DOHH2 (cell line): ENCODE measurements at regions not wholly inside any gene's neighbourhood (a gene's known extent, or its start where the extent isn't known, plus 50 kb on each side); places are given as distances from the start of the nearest gene placed in this dataset.

ENCODE experiments used
- H3F3A ChIP-seq: fragments of 200-600 bp; sonication (generic), shearing (Covaris generic); 2 replicates; pipeline ENCODE4 v1.6.0; 2016; ENCODE audit warnings: antibody characterized with exemption, mild to moderate bottlenecking; ENCODE audit not compliant: control insufficient read depth, insufficient read depth
- H3K27ac ChIP-seq: fragments of 200-600 bp; sonication (generic); 2 replicates; pipeline ENCODE4 v1.5.1; 2014; ENCODE audit warnings: low read depth, mild to moderate bottlenecking, low read length, moderate library complexity
- H3K27me3 ChIP-seq: fragments of 200-600 bp; sonication (generic); 2 replicates; pipeline ENCODE4 v1.6.1; 2014; ENCODE audit warnings: mild to moderate bottlenecking, low read length, mixed read lengths; ENCODE audit not compliant: control insufficient read depth
- H3K36me3 ChIP-seq: fragments of 200-600 bp; sonication (generic); 2 replicates; pipeline ENCODE4 v1.6.1; 2014; ENCODE audit warnings: mild to moderate bottlenecking, low read length, moderate library complexity, mixed read lengths; ENCODE audit not compliant: control insufficient read depth
- H3K4me1 ChIP-seq: fragments of 200-600 bp; sonication (generic); 2 replicates; pipeline ENCODE4 v1.6.1; 2014; ENCODE audit warnings: mild to moderate bottlenecking, low read length, mixed read lengths; ENCODE audit not compliant: control insufficient read depth
- H3K4me2 ChIP-seq: fragments of 200-600 bp; sonication (generic); 2 replicates; pipeline ENCODE4 v1.6.0; 2014; ENCODE audit warnings: mild to moderate bottlenecking, low read length, moderate library complexity
- H3K4me3 ChIP-seq: fragments of 200-600 bp; sonication (generic); 2 replicates; pipeline ENCODE4 v1.5.1; 2014; ENCODE audit warnings: mild to moderate bottlenecking, low read length, mixed read lengths
- H3K79me2 ChIP-seq: fragments of 200-600 bp; sonication (generic); 2 replicates; pipeline ENCODE4 v1.6.1; 2014; ENCODE audit warnings: mild to moderate bottlenecking, low read length, mixed read lengths; ENCODE audit not compliant: control insufficient read depth
- H3K9me2 ChIP-seq: fragments of 200-600 bp; sonication (generic); replicated peaks from 2 replicates; pipeline ENCODE4 v1.6.1; 2014; ENCODE audit warnings: mild to moderate bottlenecking, low read length, mixed read lengths; ENCODE audit not compliant: control insufficient read depth
- H3K9me3 ChIP-seq: fragments of 200-600 bp; sonication (generic); 2 replicates; pipeline ENCODE4 v1.6.1; 2014; ENCODE audit warnings: antibody characterized with exemption, low read length, mixed read lengths; ENCODE audit not compliant: control insufficient read depth, insufficient read depth
- H4K20me1 ChIP-seq: fragments of 200-600 bp; sonication (generic); 2 replicates; pipeline ENCODE4 v1.6.0; 2014; ENCODE audit warnings: low read depth, mild to moderate bottlenecking, antibody characterized with exemption, low read length, moderate library complexity; ENCODE audit not compliant: control insufficient read depth, insufficient read depth
- CTCF ChIP-seq: fragments of 200-600 bp; sonication (generic); IDR thresholded peaks from one replicate; pipeline ENCODE4 v1.5.1; 2014; ENCODE audit warnings: antibody characterized with exemption, mild to moderate bottlenecking, low read depth, low read length; ENCODE audit not compliant: poor library complexity, severe bottlenecking
- EZH2phosphoT487 ChIP-seq: fragments of 200-600 bp; sonication (generic); IDR thresholded peaks from 2 replicates; pipeline ENCODE4 v1.6.1; 2017; ENCODE audit warnings: borderline replicate concordance, mild to moderate bottlenecking, antibody characterized with exemption, low read length, moderate library complexity, mixed read lengths

- no peaks in the 10 kb centered on the region for H3K9me3 ChIP-seq
- no peaks in the 10 kb centered on the region for H3F3A ChIP-seq
- H4K20me1 ChIP-seq: no peaks in the 10 kb centered on the region
- H3K36me3 ChIP-seq: no peaks in the 10 kb centered on the region
- H3K79me2 ChIP-seq: no peaks in the 10 kb centered on the region
- TF ChIP-seq CTCF (no peak), EZH2phosphoT487 (no peak)
- H3K4me3 ChIP-seq: no peak overlapping the region
- H3K27me3 ChIP-seq: no peaks in the 10 kb centered on the region
- no peaks in the 10 kb centered on the region for H3K4me1 ChIP-seq
- no peaks in the 10 kb centered on the region for H3K9me2 ChIP-seq
- no peak overlapping the region for H3K4me2 ChIP-seq
- no peak overlapping the region for H3K27ac ChIP-seq
These were observed 187.1 kb downstream of the BLID start for GRCh38 chr11:121928597-121929580.

- Histone ChIP-seq H3K27me3 (no peaks in the 10 kb centered on the region), H4K20me1 (no peaks in the 10 kb centered on the region), H3K4me3 (no peak overlapping the region), H3K9me2 (no peaks in the 10 kb centered on the region), H3K9me3 (no peaks in the 10 kb centered on the region), H3K27ac (no peak overlapping the region), H3F3A (no peaks in the 10 kb centered on the region), H3K4me2 (no peak overlapping the region), H3K36me3 (no peaks in the 10 kb centered on the region), H3K4me1 (no peaks in the 10 kb centered on the region), H3K79me2 (no peaks in the 10 kb centered on the region)
- TF ChIP-seq EZH2phosphoT487 (no peak), CTCF (no peak)
These were observed 188.2 kb downstream of the BLID start for GRCh38 chr11:121927789-121928188.

GRCh38 chr11:121927097-121927785 is 188.8 kb downstream of the BLID start:
- H3K36me3 ChIP-seq: no peaks in the 10 kb centered on the region
- H3K9me3 ChIP-seq: no peaks in the 10 kb centered on the region
- no peak overlapping the region for H3K4me3 ChIP-seq
- H3K27me3 ChIP-seq: no peaks in the 10 kb centered on the region
- H3K9me2 ChIP-seq: no peaks in the 10 kb centered on the region
- H3K27ac ChIP-seq: no peak overlapping the region
- no peaks in the 10 kb centered on the region for H3F3A ChIP-seq
- no peaks in the 10 kb centered on the region for H3K4me1 ChIP-seq
- no peaks in the 10 kb centered on the region for H4K20me1 ChIP-seq
- TF ChIP-seq CTCF (no peak), EZH2phosphoT487 (no peak)
- H3K4me2 ChIP-seq: no peak overlapping the region
- no peaks in the 10 kb centered on the region for H3K79me2 ChIP-seq
